Trophoblast cell (in vitro differentiated cells and primary cell): ENCODE measurements at regions not wholly inside any gene's neighbourhood (a gene's known extent, or its start where the extent isn't known, plus 50 kb on each side); places are given as distances from the start of the nearest gene placed in this dataset.
A peak's percentile ranks its signal among the peaks of the same experiment; 100 is the strongest.

Source experiments
- DNase-seq, 2 donors: peaks; one replicate each; pipeline ENCODE4 v3.0.0-alpha.2; 2016
- H2AFZ ChIP-seq: 2 replicates; pipeline ENCODE4 v1.6.1; 2013; ENCODE audit warnings: low read length, moderate library complexity, mild to moderate bottlenecking; ENCODE audit not compliant: insufficient read depth, poor library complexity
- H2AK5ac ChIP-seq: 2 replicates; pipeline ENCODE4 v1.6.1; 2013; ENCODE audit warnings: mild to moderate bottlenecking, low read length
- H2BK120ac ChIP-seq: 2 replicates; pipeline ENCODE4 v1.6.1; 2013; ENCODE audit warnings: low read length, mild to moderate bottlenecking, moderate library complexity; ENCODE audit not compliant: insufficient read depth, poor library complexity
- H2BK12ac ChIP-seq: 2 replicates; pipeline ENCODE4 v1.6.1; 2013; ENCODE audit warnings: mild to moderate bottlenecking, low read length, moderate library complexity
- H2BK5ac ChIP-seq: 2 replicates; pipeline ENCODE4 v1.6.1; 2013; ENCODE audit warnings: low read length, low read depth, moderate library complexity, mild to moderate bottlenecking; ENCODE audit not compliant: poor library complexity
- H3K14ac ChIP-seq: 2 replicates; pipeline ENCODE4 v1.6.1; 2013; ENCODE audit warnings: mild to moderate bottlenecking, low read length
- H3K18ac ChIP-seq: 2 replicates; pipeline ENCODE4 v1.6.1; 2013; ENCODE audit warnings: mild to moderate bottlenecking, low read length
- H3K23ac ChIP-seq: 2 replicates; pipeline ENCODE4 v1.6.1; 2013; ENCODE audit warnings: low read length
- H3K27ac ChIP-seq: 2 replicates; pipeline ENCODE4 v1.5.1; 2013; ENCODE audit warnings: low read depth, mild to moderate bottlenecking, inconsistent platforms, low read length, moderate library complexity
- H3K27me3 ChIP-seq: 2 replicates; pipeline ENCODE4 v1.6.1; 2013; ENCODE audit warnings: inconsistent platforms, mild to moderate bottlenecking, low read length, moderate library complexity; ENCODE audit not compliant: insufficient read depth
- H3K36me3 ChIP-seq, 2 experiments: 1 replicate in 1 of 2; 2 replicates in 1 of 2; pipeline ENCODE4 v1.6.1; 2013; ENCODE audit warnings: low read length in 2 of 2, mild to moderate bottlenecking in 2 of 2, moderate library complexity in 1 of 2; ENCODE audit not compliant: insufficient read depth in 2 of 2, control insufficient read depth in 1 of 2
- H3K4ac ChIP-seq: 2 replicates; pipeline ENCODE4 v1.6.1; 2013; ENCODE audit warnings: low read depth, mild to moderate bottlenecking, low read length, moderate library complexity
- H3K4me1 ChIP-seq, 2 experiments: 1 replicate in 1 of 2; 2 replicates in 1 of 2; pipeline ENCODE4 v1.6.1; 2013; ENCODE audit warnings: low read length in 2 of 2, mild to moderate bottlenecking in 2 of 2, moderate library complexity in 1 of 2; ENCODE audit not compliant: insufficient read depth in 2 of 2, control insufficient read depth in 1 of 2
- H3K4me2 ChIP-seq: 2 replicates; pipeline ENCODE4 v1.6.1; 2013; ENCODE audit warnings: inconsistent platforms, mild to moderate bottlenecking, low read length, moderate library complexity
- H3K4me3 ChIP-seq: 2 replicates; pipeline ENCODE4 v1.5.1; 2013; ENCODE audit warnings: mild to moderate bottlenecking, low read depth, low read length, inconsistent platforms
- H3K79me1 ChIP-seq: one replicate; pipeline ENCODE4 v1.6.1; 2013; ENCODE audit warnings: low read length
- H3K79me2 ChIP-seq: 2 replicates; pipeline ENCODE4 v1.6.1; 2013; ENCODE audit warnings: low read length, mild to moderate bottlenecking; ENCODE audit not compliant: control insufficient read depth, insufficient read depth, poor library complexity
- H3K9ac ChIP-seq: 2 replicates; pipeline ENCODE4 v1.6.1; 2013; ENCODE audit warnings: mild to moderate bottlenecking, low read length
- H3K9me3 ChIP-seq: 2 replicates; pipeline ENCODE4 v1.6.1; 2013; ENCODE audit warnings: low read depth, mild to moderate bottlenecking, control low read depth, inconsistent platforms, low read length; ENCODE audit not compliant: insufficient read depth
- H4K12ac ChIP-seq: 2 replicates; pipeline ENCODE4 v1.6.1; 2013; ENCODE audit warnings: low read depth, mild to moderate bottlenecking, low read length, moderate library complexity
- H4K8ac ChIP-seq: 2 replicates; pipeline ENCODE4 v1.6.1; 2013; ENCODE audit warnings: low read depth, mild to moderate bottlenecking, low read length, moderate library complexity
- H4K91ac ChIP-seq: one replicate; pipeline ENCODE4 v1.6.1; 2013; ENCODE audit warnings: low read depth, mild to moderate bottlenecking, low read length, moderate library complexity
- WGBS: extraction: QIAGEN DNeasy Blood & Tissue Kit; methylation state at CpG from one replicate; pipeline ENCODE4 v1.1.7; 2013; ENCODE audit warnings: missing lambda C conversion rate; ENCODE audit not compliant: insufficient read length, insufficient coverage; ENCODE audit errors: extremely low coverage; 5-methylcytosine and 5-hydroxymethylcytosine counted together

DNA sequence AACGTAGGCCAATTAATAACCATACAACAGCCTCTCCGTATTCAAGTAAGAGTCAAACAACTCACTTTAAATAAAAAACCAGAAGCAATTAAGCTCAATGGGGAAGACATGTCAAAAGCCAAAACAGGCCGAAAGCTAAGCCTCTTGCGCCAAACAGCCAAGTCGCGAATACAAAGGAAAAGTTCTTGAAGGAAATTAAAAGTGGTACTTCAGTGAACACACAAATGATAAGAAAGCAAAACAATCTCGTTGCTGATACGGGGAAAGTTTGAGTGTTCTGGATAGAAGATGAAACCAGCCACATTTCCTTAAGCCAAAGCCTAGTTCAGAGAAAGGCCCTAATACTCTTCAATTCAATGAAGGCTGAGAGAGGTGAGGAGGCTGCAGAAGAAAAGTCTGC lies 53.4 kb downstream of the SIPA1L2 start:
- DNase-seq = no peak
- Histone ChIP-seq H3K4me3 (no peak overlapping the region), H3K36me3 (peaks cover 0 to 2% of the 10 kb centered on the region in 2 experiments)

DNA sequence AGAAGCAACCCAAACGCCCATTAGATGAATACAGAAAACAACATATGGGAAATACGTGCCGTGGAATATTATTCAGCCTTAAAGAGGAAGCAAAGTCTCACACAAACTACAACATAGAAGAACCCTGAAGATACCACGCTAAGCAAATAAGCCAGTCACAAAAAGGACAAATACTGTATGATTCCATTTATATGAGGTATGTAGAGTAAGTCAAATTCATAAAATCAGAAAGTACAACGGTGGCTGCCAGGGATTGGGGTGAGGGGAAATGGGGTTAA lies 54.2 kb downstream of the SIPA1L2 start:
- Histone ChIP-seq H2BK5ac (no peak overlapping the region), H2BK120ac (no peak overlapping the region), H3K23ac (no peak overlapping the region), H4K8ac (no peak overlapping the region), H3K27ac (no peak overlapping the region), H3K4me2 (no peak overlapping the region), H3K4me1 (peaks cover 4 to 13% of the 10 kb centered on the region in 2 experiments), H3K27me3 (no peaks in the 10 kb centered on the region), H2BK12ac (no peak overlapping the region), H3K14ac (no peak overlapping the region), H3K18ac (no peak overlapping the region), H4K12ac (no peak overlapping the region), H3K79me1 (peaks cover 2% of the 10 kb centered on the region), H3K36me3 (peaks cover 0 to 2% of the 10 kb centered on the region in 2 experiments), H3K79me2 (no peaks in the 10 kb centered on the region), H3K4ac (no peak overlapping the region), H2AK5ac (no peak overlapping the region), H3K4me3 (no peak overlapping the region), H4K91ac (no peak overlapping the region), H3K9ac (no peak overlapping the region), H2AFZ (no peak overlapping the region), H3K9me3 (no peaks in the 10 kb centered on the region)
- no peak for DNase-seq
- no CpG with 5 or more reads among the region's 5 CpGs for WGBS

More for the DNA sequence above, 53.4 kb downstream of the SIPA1L2 start:
- Histone ChIP-seq H2BK120ac (no peak overlapping the region), H3K4me2 (no peak overlapping the region), H4K8ac (no peak overlapping the region), H4K12ac (no peak overlapping the region), H3K4me1 (peaks cover 4 to 13% of the 10 kb centered on the region in 2 experiments), H2AFZ (no peak overlapping the region), H3K9me3 (no peaks in the 10 kb centered on the region), H2BK5ac (no peak overlapping the region), H3K23ac (no peak overlapping the region), H3K14ac (no peak overlapping the region), H2BK12ac (no peak overlapping the region), H3K79me2 (no peaks in the 10 kb centered on the region), H2AK5ac (no peak overlapping the region), H3K4ac (no peak overlapping the region), H3K9ac (no peak overlapping the region), H4K91ac (no peak overlapping the region), H3K27ac (no peak overlapping the region), H3K18ac (no peak overlapping the region), H3K27me3 (no peaks in the 10 kb centered on the region), H3K79me1 (peaks cover 2% of the 10 kb centered on the region)
- no CpG with 5 or more reads among the region's 8 CpGs for WGBS

DNA sequence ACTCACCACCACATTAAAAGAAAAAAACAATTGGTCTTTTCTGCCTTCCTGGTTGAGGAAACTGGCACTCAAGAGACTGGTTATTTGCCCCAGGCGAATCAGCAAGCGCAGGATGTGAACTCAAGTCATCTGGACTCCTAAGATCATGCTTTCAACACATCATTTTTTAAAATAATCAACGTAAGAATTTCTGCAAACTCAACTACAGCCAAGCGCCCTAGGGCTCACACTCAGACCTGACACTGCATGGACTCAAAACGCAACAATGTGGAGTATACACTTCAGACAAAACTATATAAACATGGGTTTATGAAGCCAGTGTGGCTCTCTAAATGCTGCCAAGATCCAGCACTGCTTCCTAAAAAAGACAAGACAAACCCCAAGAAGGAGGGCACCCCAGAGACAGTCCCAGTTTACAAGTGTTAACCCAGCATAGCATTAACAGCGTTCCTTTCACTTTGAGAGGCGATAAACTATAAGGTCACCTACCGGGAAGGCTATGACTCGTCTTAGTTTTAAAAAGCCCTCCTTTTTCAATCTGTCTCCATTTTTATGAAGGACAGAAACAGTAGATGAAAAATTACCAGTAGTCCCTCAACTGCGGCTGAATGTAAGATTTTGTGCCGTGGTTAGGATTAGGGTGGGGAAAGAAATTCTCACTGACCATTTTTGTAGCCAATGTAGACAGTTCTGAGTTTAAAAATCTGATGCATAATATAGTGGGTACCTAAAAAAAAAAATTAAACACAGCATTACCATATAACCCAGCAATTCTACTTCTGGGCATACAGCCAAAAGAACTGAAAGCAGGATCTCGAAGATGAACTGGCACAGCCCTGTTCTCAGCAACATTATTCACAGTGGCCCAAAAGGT lies 54.8 kb downstream of the SIPA1L2 start:
- WGBS = no CpG with 5 or more reads among the region's 12 CpGs

DNA sequence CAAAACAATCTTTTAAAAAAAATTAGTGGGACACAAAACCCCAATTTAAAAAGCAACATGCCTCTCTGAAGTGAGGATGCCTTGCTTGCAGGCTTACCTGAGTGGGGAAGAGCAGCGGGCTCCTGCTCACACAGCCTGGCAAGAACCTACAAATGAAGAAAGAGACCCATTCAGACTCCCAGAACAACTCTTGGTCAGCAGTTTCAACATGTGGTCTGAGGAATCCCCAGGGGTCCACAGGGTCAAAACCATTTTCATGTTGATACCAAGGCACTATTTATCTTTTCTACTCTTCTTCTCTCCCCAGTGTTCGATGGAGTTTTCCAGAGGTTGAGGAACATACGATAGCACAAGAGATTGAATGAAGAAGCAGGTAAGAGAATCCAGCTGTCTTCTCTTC lies 55.9 kb downstream of the SIPA1L2 start:
- Histone ChIP-seq H3K79me1 (peaks cover 2% of the 10 kb centered on the region), H2BK12ac (no peak overlapping the region), H4K91ac (no peak overlapping the region), H3K4me1 (peaks cover 2 to 11% of the 10 kb centered on the region in 2 experiments), H3K79me2 (no peaks in the 10 kb centered on the region), H3K14ac (no peak overlapping the region), H2BK5ac (no peak overlapping the region), H3K9ac (no peak overlapping the region), H4K12ac (no peak overlapping the region), H3K4me3 (no peak overlapping the region), H3K27me3 (no peaks in the 10 kb centered on the region), H3K4me2 (no peak overlapping the region), H3K9me3 (no peaks in the 10 kb centered on the region), H4K8ac (no peak overlapping the region), H2AK5ac (no peak overlapping the region), H3K23ac (no peak overlapping the region), H3K36me3 (peaks cover 0 to 2% of the 10 kb centered on the region in 2 experiments), H2BK120ac (no peak overlapping the region), H3K4ac (peak overlapping the region; percentile 68), H3K27ac (no peak overlapping the region), H2AFZ (no peak overlapping the region), H3K18ac (no peak overlapping the region)
- no CpG with 5 or more reads among the region's 3 CpGs for WGBS
- DNase-seq = no peak

More for the DNA sequence above, 54.8 kb downstream of the SIPA1L2 start:
- Histone ChIP-seq H3K27ac (no peak overlapping the region), H3K27me3 (no peaks in the 10 kb centered on the region), H3K9me3 (no peaks in the 10 kb centered on the region), H3K4me2 (no peak overlapping the region), H3K79me2 (no peaks in the 10 kb centered on the region), H3K14ac (no peak overlapping the region), H3K9ac (no peak overlapping the region), H4K8ac (no peak overlapping the region), H3K79me1 (peaks cover 2% of the 10 kb centered on the region), H2BK5ac (no peak overlapping the region), H2BK120ac (no peak overlapping the region), H3K36me3 (peaks cover 0 to 2% of the 10 kb centered on the region in 2 experiments), H4K91ac (no peak overlapping the region), H2AFZ (no peak overlapping the region), H3K23ac (no peak overlapping the region), H4K12ac (no peak overlapping the region), H3K4ac (no peak overlapping the region), H3K4me3 (no peak overlapping the region), H2AK5ac (no peak overlapping the region), H3K18ac (no peak overlapping the region), H3K4me1 (peaks cover 4 to 13% of the 10 kb centered on the region in 2 experiments), H2BK12ac (no peak overlapping the region)
- peak; percentile 40 to 67 for DNase-seq
